Osteocyte (in vitro differentiated cells): ENCODE measurements at regions not wholly inside any gene's neighbourhood (a gene's known extent, or its start where the extent isn't known, plus 50 kb on each side); places are given as distances from the start of the nearest gene placed in this dataset.
"Not testable (repeated sequence)": the region's sequence is repeated elsewhere in the genome, so short reads cannot be mapped to it uniquely, and the experiment has no call there.

Experiments used
- DNase-seq: peaks from one replicate; pipeline ENCODE4 v3.0.0; 2021; ENCODE audit warnings: mixed read lengths; ENCODE audit not compliant: unreplicated experiment; ENCODE audit errors: extremely low spot score
- H3K27ac Mint-ChIP-seq: one replicate; pipeline ENCODE4 v1.8.0; 2021; ENCODE audit warnings: mild to moderate bottlenecking, mixed read lengths; ENCODE audit not compliant: unreplicated experiment
- H3K27me3 Mint-ChIP-seq: one replicate; pipeline ENCODE4 v1.8.0; 2021; ENCODE audit warnings: mixed read lengths; ENCODE audit not compliant: unreplicated experiment
- H3K36me3 Mint-ChIP-seq: one replicate; pipeline ENCODE4 v1.8.0; 2021; ENCODE audit warnings: mixed read lengths; ENCODE audit not compliant: unreplicated experiment
- H3K4me1 Mint-ChIP-seq: one replicate; pipeline ENCODE4 v1.8.0; 2021; ENCODE audit warnings: mixed read lengths; ENCODE audit not compliant: unreplicated experiment
- H3K4me3 Mint-ChIP-seq: one replicate; pipeline ENCODE4 v1.8.0; 2021; ENCODE audit warnings: mild to moderate bottlenecking, moderate library complexity, mixed read lengths; ENCODE audit not compliant: unreplicated experiment
- H3K9me3 Mint-ChIP-seq: one replicate; pipeline ENCODE4 v1.8.0; 2021; ENCODE audit warnings: mixed read lengths; ENCODE audit not compliant: unreplicated experiment
- TF ChIP-seq, protein P1 (sequence below): fragments of 200-600 bp; sonication (generic); IDR thresholded peaks from 2 replicates; pipeline ENCODE4 v1.5.0; 2021; ENCODE audit warnings: antibody characterized with exemption, mild to moderate bottlenecking, moderate library complexity

DNA sequence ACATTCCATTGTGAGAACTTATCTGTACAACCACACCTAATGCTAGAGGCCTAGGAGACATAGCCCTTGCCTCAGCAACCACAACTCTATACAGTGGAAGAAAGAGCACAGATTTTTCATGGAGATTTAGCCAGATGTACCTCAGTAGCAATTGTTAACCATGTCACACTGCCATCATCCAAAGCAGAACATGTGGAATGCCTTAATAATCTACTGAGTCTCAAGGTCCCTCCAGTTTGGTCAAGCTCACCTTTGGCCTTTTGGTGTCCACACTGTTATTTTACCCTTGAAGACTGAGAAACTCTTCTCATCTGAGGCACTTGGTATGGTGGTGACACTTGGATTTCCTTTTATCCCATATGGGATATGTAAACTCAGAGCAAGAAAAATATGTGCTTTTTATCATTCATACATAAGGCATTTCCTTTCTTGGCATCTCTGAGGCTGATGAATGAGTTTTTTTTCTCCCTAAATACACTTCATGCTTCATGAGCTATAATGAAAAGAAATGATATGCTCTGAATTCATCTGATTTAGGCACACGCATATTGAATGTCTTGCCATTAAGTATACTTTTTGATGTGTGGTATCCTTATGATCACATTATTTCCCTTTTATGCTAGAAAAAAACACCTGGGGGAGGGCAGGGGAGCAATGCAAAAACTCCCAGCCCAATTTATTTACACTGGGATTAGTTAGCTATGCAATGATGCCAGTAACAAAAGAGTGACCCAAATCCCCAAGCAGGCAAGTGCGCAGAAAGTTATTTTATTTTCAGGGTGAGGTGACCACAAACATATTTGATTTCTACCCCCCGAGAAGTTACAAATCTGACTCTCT is 63.3 kb upstream of the ME3 start:
- no peak overlapping the region for H3K4me3 Mint-ChIP-seq
- H3K36me3 Mint-ChIP-seq = no peaks in the 10 kb centered on the region
- no peaks in the 10 kb centered on the region for H3K9me3 Mint-ChIP-seq
- peaks cover 73% of the 10 kb centered on the region for H3K4me1 Mint-ChIP-seq
- H3K27me3 Mint-ChIP-seq = no peaks in the 10 kb centered on the region
- TF ChIP-seq, protein P1, sequence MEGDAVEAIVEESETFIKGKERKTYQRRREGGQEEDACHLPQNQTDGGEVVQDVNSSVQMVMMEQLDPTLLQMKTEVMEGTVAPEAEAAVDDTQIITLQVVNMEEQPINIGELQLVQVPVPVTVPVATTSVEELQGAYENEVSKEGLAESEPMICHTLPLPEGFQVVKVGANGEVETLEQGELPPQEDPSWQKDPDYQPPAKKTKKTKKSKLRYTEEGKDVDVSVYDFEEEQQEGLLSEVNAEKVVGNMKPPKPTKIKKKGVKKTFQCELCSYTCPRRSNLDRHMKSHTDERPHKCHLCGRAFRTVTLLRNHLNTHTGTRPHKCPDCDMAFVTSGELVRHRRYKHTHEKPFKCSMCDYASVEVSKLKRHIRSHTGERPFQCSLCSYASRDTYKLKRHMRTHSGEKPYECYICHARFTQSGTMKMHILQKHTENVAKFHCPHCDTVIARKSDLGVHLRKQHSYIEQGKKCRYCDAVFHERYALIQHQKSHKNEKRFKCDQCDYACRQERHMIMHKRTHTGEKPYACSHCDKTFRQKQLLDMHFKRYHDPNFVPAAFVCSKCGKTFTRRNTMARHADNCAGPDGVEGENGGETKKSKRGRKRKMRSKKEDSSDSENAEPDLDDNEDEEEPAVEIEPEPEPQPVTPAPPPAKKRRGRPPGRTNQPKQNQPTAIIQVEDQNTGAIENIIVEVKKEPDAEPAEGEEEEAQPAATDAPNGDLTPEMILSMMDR = no peak
- no peak for DNase-seq
- H3K27ac Mint-ChIP-seq = peak overlapping the region; percentile 92

DNA sequence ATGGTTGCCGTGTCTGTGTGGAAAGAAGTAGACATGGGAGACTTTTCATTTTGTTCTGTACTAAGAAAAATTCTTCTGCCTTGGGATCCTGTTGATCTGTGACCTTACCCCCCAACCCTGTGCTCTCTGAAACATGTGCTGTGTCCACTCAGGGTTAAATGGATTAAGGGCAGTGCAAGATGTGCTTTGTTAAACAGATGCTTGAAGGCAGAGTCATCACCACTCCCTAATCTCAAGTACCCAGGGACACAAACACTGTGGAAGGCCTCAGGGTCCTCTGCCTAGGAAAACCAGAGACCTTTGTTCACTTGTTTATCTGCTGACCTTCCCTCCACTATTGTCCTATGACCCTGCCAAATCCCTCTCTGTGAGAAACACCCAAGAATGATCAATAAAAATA is 60.3 kb upstream of the ME3 start:
- Mint-ChIP-seq H3K27ac (peak overlapping the region; percentile 3), H3K4me1 (peaks cover 44% of the 10 kb centered on the region)
- H3K36me3 Mint-ChIP-seq, H3K4me3 Mint-ChIP-seq, H3K9me3 Mint-ChIP-seq, H3K27me3 Mint-ChIP-seq, DNase-seq: not testable (repeated sequence)

DNA sequence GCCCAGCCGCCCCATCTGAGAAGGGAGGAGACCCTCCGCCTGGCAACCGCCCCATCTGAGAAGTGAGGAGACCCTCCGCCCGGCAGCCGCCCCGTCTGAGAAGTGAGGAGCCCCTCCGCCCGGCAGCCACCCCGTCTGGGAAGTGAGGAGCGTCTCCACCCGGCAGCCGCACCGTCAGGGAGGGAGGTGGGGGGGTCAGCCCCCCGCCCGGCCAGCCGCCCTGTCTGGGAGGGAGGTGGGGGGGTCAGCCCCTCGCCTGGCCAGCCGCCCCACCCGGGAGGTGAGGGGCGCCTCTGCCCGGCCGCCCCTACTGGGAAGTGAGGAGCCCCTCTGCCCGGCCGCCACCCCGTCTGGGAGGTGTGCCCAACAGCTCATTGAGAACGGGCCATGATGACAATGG is 59.9 kb upstream of the ME3 start:
- DNase-seq, H3K27ac Mint-ChIP-seq, H3K9me3 Mint-ChIP-seq, H3K4me3 Mint-ChIP-seq, H3K27me3 Mint-ChIP-seq, H3K36me3 Mint-ChIP-seq: not testable (repeated sequence)
- peaks cover 39% of the 10 kb centered on the region for H3K4me1 Mint-ChIP-seq

DNA sequence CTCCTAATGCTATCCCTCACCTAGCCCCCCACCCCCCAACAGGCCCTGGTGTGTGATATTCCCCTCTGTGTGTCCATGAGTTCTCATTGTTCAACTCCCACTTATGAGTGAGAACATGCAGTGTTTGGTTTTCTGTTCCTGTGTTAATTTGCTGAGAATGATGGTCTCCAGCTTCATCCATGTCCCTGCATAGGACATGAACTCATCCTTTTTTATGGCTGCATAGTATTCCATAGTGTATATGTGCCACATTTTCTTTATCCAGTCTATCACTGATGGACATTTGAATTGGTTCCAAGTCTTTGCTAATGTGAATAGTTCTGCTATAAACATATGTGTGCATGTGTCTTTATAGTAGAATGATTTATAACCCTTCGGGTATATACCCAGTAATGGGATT is 57.2 kb upstream of the ME3 start:
- DNase-seq, H3K4me3 Mint-ChIP-seq, H3K9me3 Mint-ChIP-seq, H3K36me3 Mint-ChIP-seq, H3K27me3 Mint-ChIP-seq, H3K27ac Mint-ChIP-seq: not testable (repeated sequence)
- peaks cover 14% of the 10 kb centered on the region for H3K4me1 Mint-ChIP-seq

DNA sequence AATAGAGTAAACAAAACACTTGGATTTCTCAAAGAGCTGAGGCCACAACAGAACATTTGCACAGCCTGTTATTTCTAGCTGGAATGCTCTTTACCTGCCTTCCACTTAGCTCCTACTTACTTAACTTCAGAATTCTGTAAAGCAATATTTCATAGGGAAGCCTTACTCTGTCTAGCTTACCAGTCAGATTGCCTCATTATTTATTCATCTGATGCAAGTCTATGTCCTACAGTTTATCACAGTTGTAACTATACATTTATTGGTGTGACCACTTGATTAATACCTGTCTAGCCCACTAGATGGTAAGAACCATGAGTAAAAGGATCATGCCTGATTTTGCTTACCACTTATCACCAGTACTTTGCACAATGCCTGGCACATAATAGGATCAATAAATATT is 56.1 kb upstream of the ME3 start:
- H3K27ac Mint-ChIP-seq = no peak overlapping the region
- no peak overlapping the region for H3K4me3 Mint-ChIP-seq
- peaks cover 9% of the 10 kb centered on the region for H3K9me3 Mint-ChIP-seq
- no peaks in the 10 kb centered on the region for H3K36me3 Mint-ChIP-seq
- H3K27me3 Mint-ChIP-seq = no peaks in the 10 kb centered on the region
- DNase-seq = no peak
- peaks cover 11% of the 10 kb centered on the region for H3K4me1 Mint-ChIP-seq
- TF ChIP-seq, protein P1 = no peak

DNA sequence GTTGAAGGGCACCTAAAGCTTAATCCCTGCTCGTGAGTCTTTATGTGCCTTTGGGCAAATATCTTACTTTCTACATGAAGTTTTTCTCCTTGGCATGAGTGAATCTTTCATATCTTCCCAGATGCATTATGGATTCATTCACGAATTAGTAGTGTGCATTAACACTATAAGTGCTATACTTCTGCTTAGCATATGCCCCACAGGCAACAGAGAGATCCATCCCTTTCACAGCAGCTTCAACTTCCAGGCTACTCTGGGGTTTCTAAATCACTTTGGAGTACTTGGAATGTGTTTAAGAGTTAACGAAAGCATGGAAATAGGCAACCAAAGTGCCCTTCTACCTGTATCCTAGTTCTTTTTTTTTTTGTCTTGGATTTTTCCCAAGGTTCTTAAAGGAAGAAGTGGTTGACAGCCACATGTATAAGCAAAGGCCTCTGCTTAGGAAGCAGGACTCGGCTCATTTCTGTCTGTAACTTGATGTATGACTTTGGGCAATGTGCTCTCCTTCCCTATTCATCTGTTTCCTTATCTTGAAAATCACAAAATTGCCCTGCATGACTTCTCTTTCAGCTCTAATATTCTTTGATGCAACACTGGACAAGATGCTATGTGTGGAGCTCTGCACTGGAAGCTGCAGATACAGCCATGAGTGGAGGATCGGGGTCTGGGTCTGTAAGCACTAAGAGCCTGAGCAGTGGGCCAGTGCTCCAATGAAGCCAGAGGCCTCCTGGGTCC is 54.5 kb upstream of the ME3 start:
- no peak overlapping the region for H3K27ac Mint-ChIP-seq
- H3K9me3 Mint-ChIP-seq = peaks cover 17% of the 10 kb centered on the region
- TF ChIP-seq, protein P1 = no peak
- no peak overlapping the region for H3K4me3 Mint-ChIP-seq
- peaks cover 9% of the 10 kb centered on the region for H3K4me1 Mint-ChIP-seq
- H3K27me3 Mint-ChIP-seq = no peaks in the 10 kb centered on the region
- H3K36me3 Mint-ChIP-seq = peaks cover 10% of the 10 kb centered on the region
- no peak for DNase-seq
